OCI-LY1 (cell line): ENCODE measurements at regions not wholly inside any gene's neighbourhood (a gene's known extent, or its start where the extent isn't known, plus 50 kb on each side); places are given as distances from the start of the nearest gene placed in this dataset.

ENCODE experiments used
- H2AFZ ChIP-seq: fragments of 200-600 bp; sonication (generic), shearing (Covaris generic); 2 replicates; pipeline ENCODE4 v1.6.0; 2014; ENCODE audit warnings: antibody characterized with exemption, mild to moderate bottlenecking, low read length
- H3F3A ChIP-seq: fragments of 200-600 bp; sonication (generic), shearing (Covaris generic); 2 replicates; pipeline ENCODE4 v1.6.0; 2014; ENCODE audit warnings: mild to moderate bottlenecking, antibody characterized with exemption, low read length, moderate library complexity; ENCODE audit not compliant: insufficient read depth
- H3K27ac ChIP-seq: fragments of 200-600 bp; sonication (generic); 2 replicates; pipeline ENCODE4 v1.5.1; 2014; ENCODE audit warnings: low read length, mixed run types, mild to moderate bottlenecking, low read depth; ENCODE audit not compliant: poor library complexity, severe bottlenecking
- H3K27me3 ChIP-seq: fragments of 200-600 bp; sonication (generic); 2 replicates; pipeline ENCODE4 v1.6.0; 2014; ENCODE audit warnings: antibody characterized with exemption, mild to moderate bottlenecking, low read length, moderate library complexity; ENCODE audit not compliant: insufficient read depth
- H3K36me3 ChIP-seq: fragments of 200-600 bp; sonication (generic); 2 replicates; pipeline ENCODE4 v1.6.1; 2014; ENCODE audit warnings: mild to moderate bottlenecking, antibody characterized with exemption, low read length, moderate library complexity, mixed read lengths; ENCODE audit not compliant: insufficient read depth
- H3K4me1 ChIP-seq: fragments of 200-600 bp; sonication (generic); 2 replicates; pipeline ENCODE4 v1.5.1; 2014; ENCODE audit warnings: mild to moderate bottlenecking, low read length, moderate library complexity; ENCODE audit not compliant: insufficient read depth, severe bottlenecking
- H3K4me2 ChIP-seq: fragments of 200-600 bp; sonication (generic), shearing (Covaris generic); 2 replicates; pipeline ENCODE4 v1.6.1; 2014; ENCODE audit warnings: low read length
- H3K4me3 ChIP-seq: fragments of 200-600 bp; sonication (generic); 2 replicates; pipeline ENCODE4 v1.5.1; 2014; ENCODE audit warnings: low read length, low read depth, mild to moderate bottlenecking, mixed read lengths; ENCODE audit not compliant: poor library complexity, severe bottlenecking
- H3K79me2 ChIP-seq: fragments of 200-600 bp; shearing (Covaris generic); 2 replicates; pipeline ENCODE4 v1.6.1; 2016; ENCODE audit warnings: mixed run types, low read length, mixed read lengths; ENCODE audit not compliant: insufficient read depth
- H3K9ac ChIP-seq: fragments of 200-600 bp; sonication (generic), shearing (Covaris generic); 2 replicates; pipeline ENCODE4 v1.6.1; 2014; ENCODE audit warnings: mild to moderate bottlenecking, low read length, mixed read lengths
- H3K9me2 ChIP-seq: fragments of 200-600 bp; sonication (generic), shearing (Covaris generic); 2 replicates; pipeline ENCODE4 v1.6.1; 2014; ENCODE audit warnings: low read depth, mild to moderate bottlenecking, low read length, mixed read lengths
- H3K9me3 ChIP-seq: fragments of 200-600 bp; shearing (Covaris generic); 2 replicates; pipeline ENCODE4 v1.6.1; 2014; ENCODE audit warnings: low read length, mixed read lengths
- H4K20me1 ChIP-seq: fragments of 200-600 bp; sonication (generic), shearing (Covaris generic); 2 replicates; pipeline ENCODE4 v1.6.0; 2016; ENCODE audit warnings: mild to moderate bottlenecking, low read length; ENCODE audit not compliant: insufficient read depth
- EZH2 ChIP-seq: fragments of 200-600 bp; sonication (generic), shearing (Covaris generic); IDR thresholded peaks from 2 replicates; pipeline ENCODE4 v1.8.0; 2017; ENCODE audit warnings: borderline replicate concordance, mixed run types, mild to moderate bottlenecking, antibody characterized with exemption, low read length, moderate library complexity, mixed read lengths
- TF ChIP-seq, protein P1 (sequence below): fragments of 200-600 bp; sonication (generic), shearing (Covaris generic); IDR thresholded peaks from 2 replicates; pipeline ENCODE4 v1.5.1; 2017; ENCODE audit warnings: mild to moderate bottlenecking, antibody characterized with exemption, low read length, moderate library complexity, mixed read lengths

DNA sequence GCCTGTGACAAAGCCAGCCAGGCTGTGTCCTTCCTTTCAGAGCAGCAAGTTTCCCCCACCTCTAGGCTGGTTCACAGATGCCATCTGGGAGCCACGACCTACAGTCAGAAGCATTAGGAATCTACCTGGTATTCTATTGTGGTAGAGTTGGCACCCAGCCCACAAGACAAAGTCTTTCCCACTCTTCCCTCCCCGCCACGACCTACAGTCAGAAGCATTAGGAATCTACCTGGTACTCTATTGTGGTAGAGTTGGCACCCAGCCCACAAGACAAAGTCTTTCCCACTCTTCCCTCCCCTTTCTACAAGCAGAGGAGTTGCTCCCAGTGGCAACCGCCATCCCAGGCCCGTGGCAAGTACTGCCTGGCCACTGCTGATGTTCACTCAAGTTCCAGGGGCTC lies 157.8 kb upstream of the TNC start:
- H3K9ac ChIP-seq = no peak overlapping the region
- no peak overlapping the region for H3K27ac ChIP-seq
- H4K20me1 ChIP-seq = no peaks in the 10 kb centered on the region
- H3K9me2 ChIP-seq = no peaks in the 10 kb centered on the region
- no peaks in the 10 kb centered on the region for H3K27me3 ChIP-seq
- H3K4me2 ChIP-seq = no peak overlapping the region
- TF ChIP-seq, protein P1, sequence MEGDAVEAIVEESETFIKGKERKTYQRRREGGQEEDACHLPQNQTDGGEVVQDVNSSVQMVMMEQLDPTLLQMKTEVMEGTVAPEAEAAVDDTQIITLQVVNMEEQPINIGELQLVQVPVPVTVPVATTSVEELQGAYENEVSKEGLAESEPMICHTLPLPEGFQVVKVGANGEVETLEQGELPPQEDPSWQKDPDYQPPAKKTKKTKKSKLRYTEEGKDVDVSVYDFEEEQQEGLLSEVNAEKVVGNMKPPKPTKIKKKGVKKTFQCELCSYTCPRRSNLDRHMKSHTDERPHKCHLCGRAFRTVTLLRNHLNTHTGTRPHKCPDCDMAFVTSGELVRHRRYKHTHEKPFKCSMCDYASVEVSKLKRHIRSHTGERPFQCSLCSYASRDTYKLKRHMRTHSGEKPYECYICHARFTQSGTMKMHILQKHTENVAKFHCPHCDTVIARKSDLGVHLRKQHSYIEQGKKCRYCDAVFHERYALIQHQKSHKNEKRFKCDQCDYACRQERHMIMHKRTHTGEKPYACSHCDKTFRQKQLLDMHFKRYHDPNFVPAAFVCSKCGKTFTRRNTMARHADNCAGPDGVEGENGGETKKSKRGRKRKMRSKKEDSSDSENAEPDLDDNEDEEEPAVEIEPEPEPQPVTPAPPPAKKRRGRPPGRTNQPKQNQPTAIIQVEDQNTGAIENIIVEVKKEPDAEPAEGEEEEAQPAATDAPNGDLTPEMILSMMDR = no peak
- no peak for TF ChIP-seq EZH2
- no peak overlapping the region for H3K4me3 ChIP-seq
- H3F3A ChIP-seq = no peaks in the 10 kb centered on the region
- H3K36me3 ChIP-seq = no peaks in the 10 kb centered on the region
- no peaks in the 10 kb centered on the region for H3K9me3 ChIP-seq
- no peak overlapping the region for H2AFZ ChIP-seq
- no peaks in the 10 kb centered on the region for H3K79me2 ChIP-seq
- H3K4me1 ChIP-seq = no peaks in the 10 kb centered on the region

DNA sequence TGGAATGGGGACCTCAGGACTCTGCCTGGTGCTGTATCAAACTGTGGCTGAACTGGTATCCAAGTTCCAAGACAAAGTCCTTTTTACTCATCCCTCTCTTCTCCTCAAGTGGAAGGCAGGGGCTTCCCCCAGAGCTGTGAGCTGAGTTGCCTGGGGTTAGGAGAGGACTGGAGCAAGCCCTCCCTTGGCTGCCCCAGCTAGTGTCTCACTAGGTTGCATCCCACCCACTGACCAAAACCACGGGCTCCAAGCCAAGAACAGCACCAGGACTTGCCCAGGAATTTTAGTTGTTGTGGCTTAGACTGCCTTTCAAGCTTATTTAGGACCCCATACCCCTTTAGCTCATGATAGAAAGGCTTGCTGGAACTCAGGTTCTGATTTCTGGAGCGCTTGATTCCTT lies 158.7 kb upstream of the TNC start:
- H3K9me3 ChIP-seq = no peaks in the 10 kb centered on the region
- H3K9ac ChIP-seq = no peak overlapping the region
- no peak overlapping the region for H3K27ac ChIP-seq
- no peaks in the 10 kb centered on the region for H3F3A ChIP-seq
- TF ChIP-seq, protein P1 = no peak
- TF ChIP-seq EZH2 = no peak
- no peaks in the 10 kb centered on the region for H3K4me1 ChIP-seq
- H3K4me3 ChIP-seq = no peak overlapping the region
- H3K9me2 ChIP-seq = no peaks in the 10 kb centered on the region
- H3K79me2 ChIP-seq = no peaks in the 10 kb centered on the region
- H3K36me3 ChIP-seq = no peaks in the 10 kb centered on the region
- no peaks in the 10 kb centered on the region for H4K20me1 ChIP-seq
- no peak overlapping the region for H3K4me2 ChIP-seq
- H2AFZ ChIP-seq = no peak overlapping the region
- no peaks in the 10 kb centered on the region for H3K27me3 ChIP-seq

DNA sequence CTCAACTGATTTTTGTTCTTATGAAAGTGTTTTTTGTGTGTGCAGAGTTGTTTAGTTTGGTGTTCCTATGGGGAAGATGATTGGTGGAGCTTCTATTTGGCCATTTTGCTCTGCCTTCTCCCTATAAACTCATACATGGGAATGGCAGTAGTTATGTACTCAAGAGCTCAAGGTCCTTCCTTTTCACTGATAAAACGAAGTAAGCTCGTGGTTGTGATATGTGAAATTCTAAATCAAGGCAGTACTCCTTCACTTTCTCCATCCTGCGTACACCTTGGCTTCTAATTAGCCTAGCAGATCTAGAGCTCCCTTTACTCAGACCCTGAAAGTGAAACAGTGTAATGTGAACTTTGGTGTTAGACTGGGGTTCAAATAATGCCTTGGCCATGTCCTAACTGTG lies 159.3 kb upstream of the TNC start:
- Histone ChIP-seq H3F3A (no peaks in the 10 kb centered on the region), H3K27me3 (no peaks in the 10 kb centered on the region), H3K9me2 (no peaks in the 10 kb centered on the region), H3K4me1 (no peaks in the 10 kb centered on the region), H3K27ac (no peak overlapping the region), H3K4me2 (no peak overlapping the region), H4K20me1 (no peaks in the 10 kb centered on the region), H3K9me3 (no peaks in the 10 kb centered on the region), H3K79me2 (no peaks in the 10 kb centered on the region), H3K36me3 (no peaks in the 10 kb centered on the region), H2AFZ (no peak overlapping the region), H3K4me3 (no peak overlapping the region), H3K9ac (no peak overlapping the region)
- TF ChIP-seq EZH2 = no peak
- TF ChIP-seq, protein P1 = no peak
